AG04449 (cell line): ENCODE measurements at regions not wholly inside any gene's neighbourhood (a gene's known extent, or its start where the extent isn't known, plus 50 kb on each side); places are given as distances from the start of the nearest gene placed in this dataset.

Experiments
- CTCF ChIA-PET: fragments of 350-600 bp; formaldehyde crosslinking; extraction: SDS; loops from one replicate; lab custom pipeline; 2021; ENCODE audit warnings: antibody characterized with exemption; lab: Yijun Ruan, JAX
- POLR2A ChIA-PET: fragments of 400-600, 350-600 bp; formaldehyde crosslinking; extraction: SDS; loops from one replicate; lab custom pipeline; 2020; ENCODE audit warnings: antibody characterized with exemption, inconsistent platforms; lab: Yijun Ruan, JAX
- DNase-seq: peaks from one replicate; pipeline ENCODE4 v3.0.0-alpha.2; 2010; ENCODE audit warnings: low read depth, low spot score
- H3K4me3 ChIP-seq: 2 replicates; pipeline ENCODE4 v1.5.1; 2011; ENCODE audit warnings: low read depth, mild to moderate bottlenecking, control low read depth, low read length
- CTCF ChIP-seq: IDR thresholded peaks from one replicate; pipeline ENCODE4 v1.5.1; 2011; ENCODE audit warnings: mild to moderate bottlenecking, moderate library complexity, low read length, control low read depth, inconsistent platforms; ENCODE audit not compliant: insufficient read depth; ENCODE audit errors: missing control alignments

DNA sequence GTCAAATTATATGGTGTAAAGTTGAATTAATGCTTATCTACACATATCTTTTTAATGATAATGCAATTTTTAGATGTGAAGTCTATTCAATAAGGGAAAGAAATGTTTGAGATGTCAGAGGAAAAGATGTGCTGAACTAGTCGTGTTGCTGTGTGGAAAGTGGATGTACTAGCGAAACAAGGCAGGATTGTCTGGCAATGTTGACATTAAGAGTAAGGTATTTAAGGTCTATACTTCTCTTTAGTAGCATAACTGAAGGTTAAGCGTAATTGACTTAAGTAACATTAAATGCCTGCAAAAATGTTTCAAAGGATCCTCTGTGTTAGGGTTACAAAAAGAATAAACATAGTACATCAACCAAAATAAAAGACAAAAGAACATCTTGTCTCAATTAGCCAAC lies 787.3 kb upstream of the KLHL1 start:
- CTCF ChIA-PET: no interaction called here
- no peak for DNase-seq
- no peak for TF ChIP-seq CTCF
- no peak overlapping the region for H3K4me3 ChIP-seq
- POLR2A ChIA-PET: no interaction called here

- H3K4me3 ChIP-seq: no peak overlapping the region
- no peak for TF ChIP-seq CTCF
- ChIA-PET CTCF (no interaction called here), POLR2A (no interaction called here)
- no peak for DNase-seq
Observed at GRCh38 chr13:70894258-70894657, 786.0 kb upstream of the KLHL1 start.

GRCh38 chr13:70893832-70894231 lies 785.6 kb upstream of the KLHL1 start:
- H3K4me3 ChIP-seq: no peak overlapping the region
- ChIA-PET POLR2A (no interaction called here), CTCF (no interaction called here)
- no peak for TF ChIP-seq CTCF
- DNase-seq: no peak

DNA sequence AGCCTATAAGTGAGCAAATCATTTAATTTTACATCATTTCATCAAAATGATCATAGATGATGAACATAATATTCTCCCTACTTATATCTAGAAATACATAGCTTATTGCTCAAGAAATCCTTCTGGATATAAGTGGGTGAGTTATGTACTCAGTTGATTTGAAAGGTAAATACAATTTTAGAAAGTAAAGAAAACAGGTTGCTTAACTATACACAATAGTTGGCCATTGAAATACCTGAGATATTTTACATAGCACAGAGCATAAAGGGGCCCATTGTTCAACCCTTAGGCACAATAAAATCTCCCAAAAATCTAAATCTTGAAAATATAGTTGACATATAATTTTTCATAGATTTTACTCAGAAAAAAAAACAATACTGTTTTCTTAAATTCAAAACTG lies 782.0 kb upstream of the KLHL1 start:
- no peak for DNase-seq
- POLR2A ChIA-PET: no interaction called here
- CTCF ChIA-PET: no interaction called here
- no peak overlapping the region for H3K4me3 ChIP-seq
- TF ChIP-seq CTCF: no peak

GRCh38 chr13:70889163-70889562 lies 780.9 kb upstream of the KLHL1 start:
- POLR2A ChIA-PET: no interaction called here
- no peak for TF ChIP-seq CTCF
- CTCF ChIA-PET: no interaction called here
- no peak overlapping the region for H3K4me3 ChIP-seq
- DNase-seq: no peak

DNA sequence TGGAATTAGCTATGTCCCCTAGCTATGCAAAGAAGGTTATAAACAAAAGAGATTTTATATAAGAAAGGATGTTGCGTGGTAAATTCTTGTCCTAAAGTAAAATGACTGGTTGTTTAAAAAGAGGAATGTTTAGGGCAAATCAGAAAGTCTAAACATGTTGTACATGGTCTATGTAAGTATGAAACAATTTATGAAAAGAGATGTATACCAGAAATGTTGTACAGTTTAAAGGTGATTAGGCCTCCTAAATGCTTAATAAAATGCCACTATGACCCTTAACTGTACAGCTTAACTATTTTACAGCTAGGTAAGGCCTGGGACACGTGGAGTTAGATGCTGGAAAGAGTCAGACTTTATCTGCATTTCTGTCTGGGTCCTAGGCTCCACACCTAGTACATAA lies 775.9 kb upstream of the KLHL1 start:
- H3K4me3 ChIP-seq: no peak overlapping the region
- TF ChIP-seq CTCF: no peak
- CTCF ChIA-PET: no interaction called here
- POLR2A ChIA-PET: no interaction called here
- DNase-seq: no peak
